Adrenal gland (tissue), 9 donors: ENCODE measurements at regions not wholly inside any gene's neighbourhood (a gene's known extent, or its start where the extent isn't known, plus 50 kb on each side); places are given as distances from the start of the nearest gene placed in this dataset.

Source experiments
- DNase-seq, 7 donors: peaks; one replicate each; pipeline ENCODE4 v3.0.0-alpha.2; 2019 to 2020
- H3K27ac ChIP-seq, 5 donors: fragments of 200-600 bp; sonication (generic) in 4 of 5; 1 replicate in 3 of 5; 2 replicates in 2 of 5; pipeline versions ENCODE4 v1.5.1 to v1.8.0; 2016 to 2020; ENCODE audit warnings: mild to moderate bottlenecking in 1 of 5
- H3K27me3 ChIP-seq: fragments of 200-600 bp; 2 replicates; pipeline ENCODE4 v1.8.0; 2021
- H3K36me3 ChIP-seq, 2 donors: fragments of 200-600 bp; replicated peaks in 1 of 2; 1 replicate in 1 of 2; 2 replicates in 1 of 2; pipeline versions ENCODE4 v1.5.1 to v1.8.0; 2018 to 2022
- H3K4me1 ChIP-seq, 2 donors: fragments of 200-600 bp; replicated peaks in 1 of 2; 1 replicate in 1 of 2; 2 replicates in 1 of 2; pipeline versions ENCODE4 v1.5.1 to v1.8.0; 2018 to 2021
- H3K4me3 ChIP-seq, 4 donors: fragments of 200-600 bp; sonication (generic) in 3 of 4; one replicate each; pipeline ENCODE4 v1.5.1; 2016 to 2018
- H3K9me3 ChIP-seq, 3 donors: fragments of 200-600 bp; sonication (generic) in 1 of 3; replicated peaks in 1 of 3; 1 replicate in 2 of 3; 2 replicates in 1 of 3; pipeline versions ENCODE4 v1.5.1 to v1.8.0; 2016 to 2021
- POLR2A ChIP-seq, 2 donors: fragments of 450-650 bp; IDR thresholded peaks; one replicate each; pipeline ENCODE4 v1.6.1; 2017; ENCODE audit warnings: antibody characterized with exemption in 2 of 2, mild to moderate bottlenecking in 2 of 2, moderate library complexity in 1 of 2
- WGBS, 4 donors: extraction: QIAGEN DNeasy Blood & Tissue Kit in 2 of 4; methylation state at CpG; one replicate each; pipeline versions ENCODE4 v1.1.5 to v1.1.7; 2013 to 2017; 5-methylcytosine and 5-hydroxymethylcytosine counted together
- intact Hi-C, 2 donors: fragments of 100-400 bp; cut with DNase I; formaldehyde crosslinking; loops; one replicate each; pipeline versions ENCODE4 v1.14.1 to v1.15.0; 2022 to 2023
- TF ChIP-seq, protein P1 (sequence below), 6 experiments: fragments of 450-650 bp in 4 of 6; fragments of 200-600 bp in 2 of 6; sonication (generic) in 1 of 6; IDR thresholded peaks; 1 replicate in 5 of 6; 2 replicates in 1 of 6; pipeline versions ENCODE4 v1.5.1 to v1.8.0; 2016 to 2021; ENCODE audit warnings: antibody characterized with exemption in 6 of 6, mild to moderate bottlenecking in 2 of 6, moderate library complexity in 1 of 6
- donor health status: healthy with polysubstance abuse.
- donor health status: Bipolar disorder and iron deficiency.
- donor health status: DM: yes; HTN: yes; CAD: no.
- donor health status: DM: no; HTN: no; CAD: no.
- donor health status: DM: no; HTN: no; CAD: no.

DNA sequence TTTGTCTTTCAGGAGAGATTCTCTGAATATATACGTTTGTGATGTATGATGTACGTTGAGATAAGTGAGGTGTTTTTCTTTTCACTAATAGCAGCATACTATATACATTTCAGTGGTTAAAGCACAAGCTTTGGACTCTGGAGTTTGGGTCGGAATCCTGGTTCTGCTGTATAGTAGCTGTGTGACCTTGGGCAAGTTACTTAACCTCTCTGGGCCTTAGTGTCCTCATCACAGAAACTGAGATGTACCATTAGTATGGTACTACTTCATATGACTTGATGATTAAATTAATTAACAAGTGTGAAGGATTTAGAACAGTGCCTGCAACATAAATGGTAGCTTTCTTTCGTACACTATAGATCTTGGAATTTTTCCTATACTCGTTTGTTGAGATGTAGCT is 258.7 kb downstream of the CDCA7 start:
- H3K4me3 ChIP-seq = no peak overlapping the region
- intact Hi-C loops = no loop called here

DNA sequence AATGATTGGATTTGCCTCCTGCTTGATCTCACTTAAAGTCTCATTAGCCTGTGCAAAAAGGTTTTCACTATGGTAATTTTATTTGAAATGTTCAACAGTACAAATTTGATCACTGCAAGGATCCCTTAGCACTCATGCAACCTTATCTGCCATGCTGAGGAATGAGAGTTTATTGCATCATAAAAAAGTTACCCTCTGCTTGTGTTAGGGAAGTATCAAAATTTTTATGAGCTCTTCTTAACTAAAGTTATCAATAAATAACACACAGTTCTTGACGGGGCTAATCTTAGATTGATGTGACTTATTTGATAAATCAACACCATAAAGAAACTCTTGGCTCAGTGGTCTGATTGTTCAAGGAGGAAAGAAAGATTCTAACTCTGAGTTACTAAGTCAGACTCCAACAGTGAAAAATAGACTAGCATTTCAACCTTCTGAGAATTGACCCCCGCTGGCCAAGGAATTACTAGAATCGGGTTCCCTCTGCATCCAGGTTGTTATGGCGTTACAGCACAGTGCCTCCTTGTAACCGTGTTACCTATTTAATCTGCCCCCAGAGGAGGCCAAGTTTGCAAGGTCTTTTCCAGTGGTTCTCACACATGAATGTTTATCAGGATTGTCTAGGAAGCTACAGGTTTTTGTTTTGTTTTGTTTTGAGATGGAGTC is 259.7 kb downstream of the CDCA7 start:
- DNase-seq = no peak
- Histone ChIP-seq H3K27me3 (peaks cover 10% of the 10 kb centered on the region), H3K9me3 (no peaks in the 10 kb centered on the region), H3K27ac (no peak overlapping the region), H3K4me1 (no peaks in the 10 kb centered on the region), H3K36me3 (no peaks in the 10 kb centered on the region), H3K4me3 (no peak overlapping the region)
- TF ChIP-seq, protein P1, sequence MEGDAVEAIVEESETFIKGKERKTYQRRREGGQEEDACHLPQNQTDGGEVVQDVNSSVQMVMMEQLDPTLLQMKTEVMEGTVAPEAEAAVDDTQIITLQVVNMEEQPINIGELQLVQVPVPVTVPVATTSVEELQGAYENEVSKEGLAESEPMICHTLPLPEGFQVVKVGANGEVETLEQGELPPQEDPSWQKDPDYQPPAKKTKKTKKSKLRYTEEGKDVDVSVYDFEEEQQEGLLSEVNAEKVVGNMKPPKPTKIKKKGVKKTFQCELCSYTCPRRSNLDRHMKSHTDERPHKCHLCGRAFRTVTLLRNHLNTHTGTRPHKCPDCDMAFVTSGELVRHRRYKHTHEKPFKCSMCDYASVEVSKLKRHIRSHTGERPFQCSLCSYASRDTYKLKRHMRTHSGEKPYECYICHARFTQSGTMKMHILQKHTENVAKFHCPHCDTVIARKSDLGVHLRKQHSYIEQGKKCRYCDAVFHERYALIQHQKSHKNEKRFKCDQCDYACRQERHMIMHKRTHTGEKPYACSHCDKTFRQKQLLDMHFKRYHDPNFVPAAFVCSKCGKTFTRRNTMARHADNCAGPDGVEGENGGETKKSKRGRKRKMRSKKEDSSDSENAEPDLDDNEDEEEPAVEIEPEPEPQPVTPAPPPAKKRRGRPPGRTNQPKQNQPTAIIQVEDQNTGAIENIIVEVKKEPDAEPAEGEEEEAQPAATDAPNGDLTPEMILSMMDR (IDR thresholded peaks at IDR 0.05) = no peak
- TF ChIP-seq POLR2A (IDR thresholded peaks at IDR 0.05) = no peak
- WGBS, 4 donors = 65 to 74% (median 67%) methylated on average over 5 of the region's 5 CpGs
- intact Hi-C loops = no loop called here

More for the DNA sequence above, 258.7 kb downstream of the CDCA7 start:
- Histone ChIP-seq H3K36me3 (no peaks in the 10 kb centered on the region), H3K27ac (no peak overlapping the region), H3K9me3 (no peaks in the 10 kb centered on the region), H3K27me3 (peaks cover 10% of the 10 kb centered on the region), H3K4me1 (no peaks in the 10 kb centered on the region)
- TF ChIP-seq, protein P1 (IDR thresholded peaks at IDR 0.05) = no peak
- TF ChIP-seq POLR2A (IDR thresholded peaks at IDR 0.05) = no peak
- DNase-seq = no peak
- WGBS, 4 donors = 56 to 69% (median 63%) methylated on average over 5 of the region's 5 CpGs

DNA sequence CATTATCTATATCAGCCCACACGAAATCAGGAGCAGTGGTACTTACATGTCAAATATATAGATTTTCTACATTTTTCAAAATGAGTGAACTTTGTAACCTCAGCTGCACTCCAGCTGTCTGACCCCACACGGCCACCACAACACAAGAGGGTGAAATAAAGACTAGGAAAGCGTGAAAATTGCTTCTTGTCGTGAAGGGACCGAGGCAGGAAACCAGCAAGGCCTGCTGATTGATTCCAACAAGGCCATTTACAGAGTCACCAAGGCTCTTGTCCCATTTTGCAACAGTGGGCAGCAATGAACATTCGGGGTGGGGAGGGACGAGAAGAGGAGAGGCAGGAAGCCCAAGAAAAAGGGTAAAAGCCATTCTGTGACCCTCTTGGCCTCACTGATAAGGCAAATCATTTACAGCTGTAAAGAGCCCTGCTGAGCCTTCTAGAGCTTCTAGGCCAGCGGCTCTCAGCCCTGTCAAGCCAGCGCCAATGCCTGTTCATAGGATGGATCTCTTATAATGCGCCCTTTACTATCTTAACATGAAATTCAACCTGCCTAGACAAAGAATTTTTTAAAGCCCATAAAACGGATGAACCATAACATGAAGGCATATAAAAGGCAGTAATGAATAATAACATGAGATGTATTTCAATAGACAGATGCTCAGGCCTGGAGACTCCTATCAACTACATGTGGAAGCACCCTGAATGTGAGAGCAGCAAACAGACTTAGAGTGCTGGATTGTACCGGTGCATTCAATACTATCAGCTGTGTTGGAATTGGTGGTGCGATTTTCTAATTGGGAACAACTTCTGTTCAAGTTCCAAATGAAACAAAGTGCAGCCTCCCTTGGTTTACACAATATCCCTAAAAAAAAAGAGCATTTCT is 269.0 kb downstream of the CDCA7 start:
- H3K9me3 ChIP-seq = no peaks in the 10 kb centered on the region
- WGBS, 4 donors = 70 to 75% (median 73%) methylated on average over 13 of the region's 13 CpGs
- H3K36me3 ChIP-seq = no peaks in the 10 kb centered on the region
- H3K27ac ChIP-seq = no peak overlapping the region
- no peaks in the 10 kb centered on the region for H3K27me3 ChIP-seq
- no peaks in the 10 kb centered on the region for H3K4me1 ChIP-seq
- H3K4me3 ChIP-seq = no peak overlapping the region
- no peak for DNase-seq
- TF ChIP-seq, protein P1 (IDR thresholded peaks at IDR 0.05) = no peak
- TF ChIP-seq POLR2A (IDR thresholded peaks at IDR 0.05) = no peak
- intact Hi-C loops = no loop called here

DNA sequence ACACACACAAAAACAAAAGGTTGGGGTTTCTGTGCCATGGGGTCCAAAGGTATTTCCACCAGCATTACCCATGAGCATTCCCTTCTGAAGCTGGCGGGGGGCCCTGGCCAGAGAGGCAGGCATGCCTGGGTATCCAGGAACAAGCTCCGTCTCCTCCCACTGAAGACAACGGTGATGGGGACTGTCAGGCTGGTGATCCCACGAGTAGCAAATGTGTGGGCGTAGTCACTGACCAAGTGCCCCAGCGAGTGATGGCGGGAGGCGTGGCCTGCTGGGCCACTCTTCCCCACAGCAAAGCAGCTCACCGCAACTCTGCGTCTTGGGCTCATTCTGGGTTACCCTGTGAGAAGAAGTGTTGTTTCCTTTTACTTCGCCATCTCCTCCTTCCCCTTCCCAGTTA is 270.6 kb downstream of the CDCA7 start:
- Histone ChIP-seq H3K4me3 (no peak overlapping the region), H3K36me3 (no peaks in the 10 kb centered on the region), H3K27ac (no peak overlapping the region), H3K9me3 (no peaks in the 10 kb centered on the region), H3K4me1 (no peaks in the 10 kb centered on the region), H3K27me3 (no peaks in the 10 kb centered on the region)
- 84 to 93% (median 86%) methylated on average over 9 to 11 of the region's 11 CpGs for WGBS, 4 donors
- intact Hi-C loops = no loop called here
- DNase-seq = no peak
- TF ChIP-seq POLR2A (IDR thresholded peaks at IDR 0.05) = no peak
- TF ChIP-seq, protein P1 (IDR thresholded peaks at IDR 0.05) = no peak
